Type B pancreatic cell (in vitro differentiated cells): ENCODE measurements at regions not wholly inside any gene's neighbourhood (a gene's known extent, or its start where the extent isn't known, plus 50 kb on each side); places are given as distances from the start of the nearest gene placed in this dataset.

ENCODE experiments used
- DNase-seq: peaks from one replicate; pipeline ENCODE4 v3.0.0; 2021; ENCODE audit warnings: mixed read lengths; ENCODE audit not compliant: unreplicated experiment; ENCODE audit errors: extremely low spot score
- H3K27ac Mint-ChIP-seq: 2 replicates; pipeline ENCODE4 v1.8.0; 2021; ENCODE audit warnings: mild to moderate bottlenecking, mixed read lengths
- H3K27me3 Mint-ChIP-seq: 2 replicates; pipeline ENCODE4 v1.8.0; 2021; ENCODE audit warnings: mixed read lengths
- H3K36me3 Mint-ChIP-seq: 2 replicates; pipeline ENCODE4 v1.8.0; 2021; ENCODE audit warnings: mixed read lengths
- H3K4me1 Mint-ChIP-seq: one replicate; pipeline ENCODE4 v1.8.0; 2021; ENCODE audit warnings: mixed read lengths; ENCODE audit not compliant: unreplicated experiment
- H3K4me3 Mint-ChIP-seq: 2 replicates; pipeline ENCODE4 v1.8.0; 2021; ENCODE audit warnings: mild to moderate bottlenecking, mixed read lengths
- H3K9me3 Mint-ChIP-seq: 2 replicates; pipeline ENCODE4 v1.8.0; 2021; ENCODE audit warnings: mixed read lengths
- TF ChIP-seq, protein P1 (sequence below): fragments of 200-600 bp; sonication (generic); conservative IDR thresholded peaks from 2 replicates; pipeline ENCODE4 v1.5.0; 2021; ENCODE audit warnings: antibody characterized with exemption, mild to moderate bottlenecking

DNA sequence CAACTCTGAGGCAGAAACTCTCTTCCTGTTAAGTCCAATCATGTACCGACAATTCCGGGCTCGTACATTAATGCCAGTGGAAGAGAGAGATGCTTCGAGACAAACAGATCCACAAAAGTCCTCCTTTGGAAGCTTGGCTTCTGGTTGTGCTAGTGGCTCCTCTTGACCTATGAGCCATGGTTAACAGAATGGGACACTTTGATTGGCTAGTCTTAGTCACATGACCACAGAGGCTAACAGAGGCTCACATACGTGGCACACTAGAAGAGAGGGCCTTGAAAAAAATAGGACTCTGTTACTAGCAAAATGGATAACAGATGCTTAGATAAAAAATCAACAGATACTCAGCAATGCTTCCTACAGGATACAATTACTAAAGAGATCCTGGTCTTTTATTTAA is 1211.9 kb upstream of the GYPC start:
- H3K4me3 Mint-ChIP-seq = no peak overlapping the region
- H3K9me3 Mint-ChIP-seq = peaks cover 6% of the 10 kb centered on the region
- H3K36me3 Mint-ChIP-seq = no peaks in the 10 kb centered on the region
- TF ChIP-seq, protein P1, sequence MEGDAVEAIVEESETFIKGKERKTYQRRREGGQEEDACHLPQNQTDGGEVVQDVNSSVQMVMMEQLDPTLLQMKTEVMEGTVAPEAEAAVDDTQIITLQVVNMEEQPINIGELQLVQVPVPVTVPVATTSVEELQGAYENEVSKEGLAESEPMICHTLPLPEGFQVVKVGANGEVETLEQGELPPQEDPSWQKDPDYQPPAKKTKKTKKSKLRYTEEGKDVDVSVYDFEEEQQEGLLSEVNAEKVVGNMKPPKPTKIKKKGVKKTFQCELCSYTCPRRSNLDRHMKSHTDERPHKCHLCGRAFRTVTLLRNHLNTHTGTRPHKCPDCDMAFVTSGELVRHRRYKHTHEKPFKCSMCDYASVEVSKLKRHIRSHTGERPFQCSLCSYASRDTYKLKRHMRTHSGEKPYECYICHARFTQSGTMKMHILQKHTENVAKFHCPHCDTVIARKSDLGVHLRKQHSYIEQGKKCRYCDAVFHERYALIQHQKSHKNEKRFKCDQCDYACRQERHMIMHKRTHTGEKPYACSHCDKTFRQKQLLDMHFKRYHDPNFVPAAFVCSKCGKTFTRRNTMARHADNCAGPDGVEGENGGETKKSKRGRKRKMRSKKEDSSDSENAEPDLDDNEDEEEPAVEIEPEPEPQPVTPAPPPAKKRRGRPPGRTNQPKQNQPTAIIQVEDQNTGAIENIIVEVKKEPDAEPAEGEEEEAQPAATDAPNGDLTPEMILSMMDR = no peak
- no peaks in the 10 kb centered on the region for H3K4me1 Mint-ChIP-seq
- no peak for DNase-seq
- H3K27ac Mint-ChIP-seq = no peak overlapping the region
- H3K27me3 Mint-ChIP-seq = no peaks in the 10 kb centered on the region

DNA sequence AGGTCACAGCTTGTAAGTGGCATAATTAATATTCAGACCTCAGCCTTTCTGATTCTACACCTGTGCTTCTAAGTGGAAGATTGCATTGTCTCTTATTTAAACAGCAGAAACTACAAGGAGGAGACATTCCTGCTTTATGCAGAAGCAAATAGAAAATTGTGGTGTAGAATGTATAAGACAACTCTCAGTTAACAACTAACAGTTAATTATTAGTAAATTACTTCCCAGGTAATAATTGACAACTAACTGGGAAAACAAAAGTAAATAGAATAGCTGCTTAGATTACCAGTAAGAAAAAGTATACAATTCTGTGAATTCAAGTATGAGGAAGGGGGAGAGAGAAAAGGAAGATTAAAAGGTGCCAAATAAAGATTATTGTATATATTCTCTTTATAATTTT is 1210.5 kb upstream of the GYPC start:
- Mint-ChIP-seq H3K27me3 (no peaks in the 10 kb centered on the region), H3K36me3 (no peaks in the 10 kb centered on the region), H3K27ac (no peak overlapping the region), H3K9me3 (peaks cover 6% of the 10 kb centered on the region), H3K4me3 (no peak overlapping the region), H3K4me1 (no peaks in the 10 kb centered on the region)
- TF ChIP-seq, protein P1 = no peak
- no peak for DNase-seq

DNA sequence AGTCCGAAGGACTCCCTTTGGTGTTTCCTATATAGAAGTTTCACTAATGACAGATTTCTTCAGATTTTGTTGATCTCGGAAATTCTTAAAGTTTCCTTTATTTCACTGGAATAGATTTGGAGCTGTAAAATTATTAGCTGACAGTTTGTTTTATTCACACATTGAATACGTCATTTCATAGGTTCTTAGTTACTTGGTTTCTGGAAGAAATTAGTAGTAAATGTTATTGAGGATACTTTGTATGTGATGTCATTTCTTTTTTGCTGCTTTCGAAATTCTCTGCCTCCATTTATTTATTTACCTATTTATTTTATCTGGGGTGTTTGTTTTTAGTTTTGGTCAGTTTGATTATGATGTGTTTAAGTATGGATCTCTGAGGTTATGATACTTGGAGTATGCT is 1205.9 kb upstream of the GYPC start:
- no peak overlapping the region for H3K27ac Mint-ChIP-seq
- no peak for DNase-seq
- H3K4me3 Mint-ChIP-seq = no peak overlapping the region
- no peaks in the 10 kb centered on the region for H3K36me3 Mint-ChIP-seq
- H3K4me1 Mint-ChIP-seq = no peaks in the 10 kb centered on the region
- TF ChIP-seq, protein P1 = no peak
- H3K9me3 Mint-ChIP-seq = peaks cover 4% of the 10 kb centered on the region
- no peaks in the 10 kb centered on the region for H3K27me3 Mint-ChIP-seq

DNA sequence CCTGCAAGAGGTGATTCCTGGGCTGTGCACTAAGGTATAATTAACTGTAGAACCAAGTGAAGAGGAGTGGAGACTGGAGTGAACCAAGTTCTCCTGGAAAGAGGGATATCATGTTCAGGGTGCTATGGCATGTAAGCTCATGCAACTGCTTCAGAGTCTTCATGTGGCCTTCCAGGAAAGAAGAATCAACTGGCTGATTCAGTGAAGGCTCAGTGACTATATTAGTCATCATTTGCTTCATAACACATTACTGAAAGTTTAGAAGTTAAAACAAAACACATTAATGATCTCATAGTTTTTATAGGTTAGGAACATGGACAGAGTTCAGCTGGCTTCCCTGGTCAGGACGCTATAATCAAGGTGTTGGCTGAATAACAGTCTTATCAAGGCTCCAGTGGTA is 1200.8 kb upstream of the GYPC start:
- Mint-ChIP-seq H3K4me3 (no peak overlapping the region), H3K9me3 (peaks cover 4% of the 10 kb centered on the region), H3K27ac (no peak overlapping the region), H3K36me3 (no peaks in the 10 kb centered on the region), H3K27me3 (no peaks in the 10 kb centered on the region), H3K4me1 (no peaks in the 10 kb centered on the region)
- no peak for DNase-seq
- TF ChIP-seq, protein P1 = no peak

DNA sequence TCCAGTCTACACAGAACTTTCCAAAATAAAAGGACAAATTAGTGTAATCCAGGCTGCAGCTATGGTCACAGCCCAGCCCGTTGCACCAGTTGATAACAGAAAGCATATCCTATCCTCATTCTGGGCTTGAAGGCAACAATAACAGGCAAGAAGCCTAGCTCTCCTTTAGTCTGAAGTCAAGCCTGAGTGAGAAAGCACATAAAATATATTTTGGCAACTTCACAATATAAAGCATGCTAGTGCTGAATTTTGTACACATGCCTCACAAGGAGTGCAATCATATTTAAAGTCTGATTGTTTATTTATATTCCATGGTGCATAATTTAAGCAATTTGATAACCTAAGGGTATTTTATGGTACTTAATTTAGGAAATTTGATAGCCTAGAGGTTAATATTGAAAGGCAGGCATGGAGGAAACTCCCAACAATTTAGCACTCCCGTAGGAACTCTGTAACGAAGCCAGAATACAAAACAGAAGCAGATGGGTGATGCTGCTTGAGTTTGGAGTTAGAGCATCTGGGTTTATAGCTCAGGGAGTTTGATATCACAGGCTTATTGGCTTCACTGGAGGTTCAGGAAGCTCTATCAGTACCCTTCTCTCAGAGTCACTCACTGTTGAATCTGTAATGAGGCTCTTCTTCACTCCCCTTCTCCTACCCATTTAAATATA is 1199.1 kb upstream of the GYPC start:
- DNase-seq = no peak
- H3K9me3 Mint-ChIP-seq = no peaks in the 10 kb centered on the region
- no peaks in the 10 kb centered on the region for H3K27me3 Mint-ChIP-seq
- no peak overlapping the region for H3K27ac Mint-ChIP-seq
- no peak overlapping the region for H3K4me3 Mint-ChIP-seq
- no peaks in the 10 kb centered on the region for H3K36me3 Mint-ChIP-seq
- H3K4me1 Mint-ChIP-seq = no peaks in the 10 kb centered on the region
- TF ChIP-seq, protein P1 = no peak

DNA sequence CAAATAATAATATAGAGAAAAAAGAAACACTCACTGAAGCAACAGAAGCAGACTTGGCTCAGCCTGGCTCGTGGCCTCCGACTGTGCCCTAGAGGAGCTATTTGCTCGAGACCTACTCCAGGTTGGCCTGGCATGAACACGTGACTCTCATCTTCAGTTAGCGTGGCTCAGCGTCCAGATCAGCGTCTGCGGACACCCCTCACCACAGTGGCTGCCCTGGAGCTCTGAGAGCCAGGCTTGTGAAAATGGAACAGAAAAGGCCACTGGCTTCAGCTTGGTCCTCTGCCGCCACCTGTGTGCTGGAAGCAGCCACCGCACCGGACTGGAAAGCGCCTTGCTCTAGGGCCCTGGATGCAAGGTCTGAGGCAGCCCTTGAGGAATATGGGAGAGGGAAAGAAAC is 1184.0 kb upstream of the GYPC start:
- H3K9me3 Mint-ChIP-seq = peaks cover 9% of the 10 kb centered on the region
- H3K4me1 Mint-ChIP-seq = no peaks in the 10 kb centered on the region
- TF ChIP-seq, protein P1 = peak; percentile 71
- DNase-seq = no peak
- H3K27me3 Mint-ChIP-seq = no peaks in the 10 kb centered on the region
- no peak overlapping the region for H3K27ac Mint-ChIP-seq
- H3K36me3 Mint-ChIP-seq = no peaks in the 10 kb centered on the region
- H3K4me3 Mint-ChIP-seq = no peak overlapping the region
